ENCODE measurements at regions not wholly inside any gene's neighbourhood (a gene's known extent, or its start where the extent isn't known, plus 50 kb on each side); places are given as distances from the start of the nearest gene placed in this dataset.
A peak's percentile ranks its signal among the peaks of the same experiment; 100 is the strongest.

DNA sequence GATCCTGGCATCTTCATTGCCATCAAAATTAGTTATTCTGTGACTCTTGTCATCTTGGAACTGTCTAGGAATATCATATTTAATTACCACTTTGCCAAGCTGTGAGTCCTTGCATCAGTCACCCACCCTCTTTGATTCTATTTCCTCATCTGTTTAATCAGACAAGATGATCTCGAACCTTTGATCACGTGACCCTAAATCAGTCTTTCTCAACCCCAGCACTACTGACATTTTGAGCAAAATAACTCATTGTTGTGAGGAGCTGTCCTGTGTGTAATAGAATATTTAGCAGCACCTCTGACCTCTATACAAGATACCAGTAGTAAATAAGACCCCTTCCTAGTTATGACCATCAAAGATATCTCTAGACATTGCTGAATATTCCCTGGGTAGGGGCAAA, 343.4 kb upstream of the ARPP21 start:
- Histone ChIP-seq H4K20me1 (ENCODE audit: control insufficient read depth, insufficient read depth) (no peaks in the 10 kb centered on the region), H3K9ac (ENCODE audit: control insufficient read depth, insufficient read depth, low read length) (no peak overlapping the region), H3K9me3 (replicated peaks; ENCODE audit: control insufficient read depth, insufficient read depth, low read length) (no peaks in the 10 kb centered on the region), H3K4me3 (no peak overlapping the region), H3K36me3 (ENCODE audit: control insufficient read depth in 2 of 2, insufficient read depth in 2 of 2, low read length in 1 of 2) (no peaks in the 10 kb centered on the region), H3K27ac (ENCODE audit: control insufficient read depth, insufficient read depth) (no peak overlapping the region), H3K79me2 (ENCODE audit: control insufficient read depth, insufficient read depth, low read length) (no peaks in the 10 kb centered on the region), H3K27me3 (replicated peaks in 1 of 2; ENCODE audit: control insufficient read depth in 2 of 2, insufficient read depth in 2 of 2, low read length in 1 of 2) (no peaks in the 10 kb centered on the region), H2AFZ (ENCODE audit: control insufficient read depth, low read depth, low read length) (no peak overlapping the region), H3K4me2 (ENCODE audit: control insufficient read depth, insufficient read depth) (no peak overlapping the region), H3K4me1 (ENCODE audit: control insufficient read depth, insufficient read depth, low read length) (no peaks in the 10 kb centered on the region)
- intact Hi-C loops (cut with micrococcal nuclease; ENCODE audit: unreplicated experiment): no loop called here
- RAD21 ChIA-PET (ENCODE audit: unreplicated experiment): no interaction called here
- WGBS (ENCODE audit: insufficient coverage, insufficient replicate concordance, low lambda C conversion rate, missing lambda C conversion rate): 0% methylated on average over 2 of the region's 2 CpGs
- no TSS peak for BruUV-seq (replicated peaks)
- no peak for ATAC-seq
- SMC1A ChIA-PET (ENCODE audit: uncharacterized antibody, unreplicated experiment): no interaction called here
- POLR2A ChIA-PET: no interaction called here
- no peak for FAIRE-seq
- CTCF ChIA-PET: no interaction called here
- in situ Hi-C loops (cut with MboI): no loop called here
- peak; percentile 69; the same call in 1 of the 2 replicates for TF ChIP-seq RAD51 (IDR thresholded peaks at IDR 0.05)
- TF ChIP-seq, protein P1, sequence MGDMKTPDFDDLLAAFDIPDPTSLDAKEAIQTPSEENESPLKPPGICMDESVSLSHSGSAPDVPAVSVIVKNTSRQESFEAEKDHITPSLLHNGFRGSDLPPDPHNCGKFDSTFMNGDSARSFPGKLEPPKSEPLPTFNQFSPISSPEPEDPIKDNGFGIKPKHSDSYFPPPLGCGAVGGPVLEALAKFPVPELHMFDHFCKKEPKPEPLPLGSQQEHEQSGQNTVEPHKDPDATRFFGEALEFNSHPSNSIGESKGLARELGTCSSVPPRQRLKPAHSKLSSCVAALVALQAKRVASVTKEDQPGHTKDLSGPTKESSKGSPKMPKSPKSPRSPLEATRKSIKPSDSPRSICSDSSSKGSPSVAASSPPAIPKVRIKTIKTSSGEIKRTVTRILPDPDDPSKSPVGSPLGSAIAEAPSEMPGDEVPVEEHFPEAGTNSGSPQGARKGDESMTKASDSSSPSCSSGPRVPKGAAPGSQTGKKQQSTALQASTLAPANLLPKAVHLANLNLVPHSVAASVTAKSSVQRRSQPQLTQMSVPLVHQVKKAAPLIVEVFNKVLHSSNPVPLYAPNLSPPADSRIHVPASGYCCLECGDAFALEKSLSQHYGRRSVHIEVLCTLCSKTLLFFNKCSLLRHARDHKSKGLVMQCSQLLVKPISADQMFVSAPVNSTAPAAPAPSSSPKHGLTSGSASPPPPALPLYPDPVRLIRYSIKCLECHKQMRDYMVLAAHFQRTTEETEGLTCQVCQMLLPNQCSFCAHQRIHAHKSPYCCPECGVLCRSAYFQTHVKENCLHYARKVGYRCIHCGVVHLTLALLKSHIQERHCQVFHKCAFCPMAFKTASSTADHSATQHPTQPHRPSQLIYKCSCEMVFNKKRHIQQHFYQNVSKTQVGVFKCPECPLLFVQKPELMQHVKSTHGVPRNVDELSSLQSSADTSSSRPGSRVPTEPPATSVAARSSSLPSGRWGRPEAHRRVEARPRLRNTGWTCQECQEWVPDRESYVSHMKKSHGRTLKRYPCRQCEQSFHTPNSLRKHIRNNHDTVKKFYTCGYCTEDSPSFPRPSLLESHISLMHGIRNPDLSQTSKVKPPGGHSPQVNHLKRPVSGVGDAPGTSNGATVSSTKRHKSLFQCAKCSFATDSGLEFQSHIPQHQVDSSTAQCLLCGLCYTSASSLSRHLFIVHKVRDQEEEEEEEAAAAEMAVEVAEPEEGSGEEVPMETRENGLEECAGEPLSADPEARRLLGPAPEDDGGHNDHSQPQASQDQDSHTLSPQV (IDR thresholded peaks at IDR 0.05): no peak
- DNase-seq (ENCODE audit: low read depth, low spot score): no peak

DNA sequence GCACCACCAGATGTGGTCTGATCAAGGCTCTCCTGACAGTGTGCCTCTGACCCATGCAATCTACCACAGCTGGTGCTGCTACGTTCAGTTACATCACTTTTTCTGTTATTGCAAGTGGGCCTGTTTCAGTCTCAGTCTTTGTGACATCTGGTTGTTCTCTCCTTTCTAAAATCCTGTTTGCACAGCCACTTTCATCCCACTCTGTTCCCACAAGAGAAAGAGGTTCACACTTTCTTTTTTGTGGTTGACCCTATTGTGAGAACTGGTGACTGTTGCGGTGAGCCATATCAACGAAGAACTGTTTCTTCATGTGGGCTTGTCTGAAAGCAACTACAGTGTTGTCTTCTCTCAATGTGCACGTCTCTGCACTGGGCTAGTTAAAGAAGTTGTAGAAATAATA, 342.8 kb upstream of the ARPP21 start:
- SMC1A ChIA-PET (ENCODE audit: uncharacterized antibody, unreplicated experiment): no interaction called here
- RAD21 ChIA-PET (ENCODE audit: unreplicated experiment): no interaction called here
- H3K27ac ChIP-seq (ENCODE audit: control insufficient read depth, insufficient read depth): no peak overlapping the region
- H3K4me1 ChIP-seq (ENCODE audit: control insufficient read depth, insufficient read depth, low read length): no peaks in the 10 kb centered on the region
- no TSS peak for BruUV-seq (replicated peaks)
- POLR2A ChIA-PET: no interaction called here
- in situ Hi-C loops (cut with MboI): no loop called here
- no peak overlapping the region for H3K4me2 ChIP-seq (ENCODE audit: control insufficient read depth, insufficient read depth)
- H3K27me3 ChIP-seq (replicated peaks in 1 of 2; ENCODE audit: control insufficient read depth in 2 of 2, insufficient read depth in 2 of 2, low read length in 1 of 2): no peaks in the 10 kb centered on the region
- DNase-seq (ENCODE audit: low read depth, low spot score) (no peak), ATAC-seq (peak; percentile 89), FAIRE-seq (no peak)
- intact Hi-C loops (cut with micrococcal nuclease; ENCODE audit: unreplicated experiment): no loop called here
- no peaks in the 10 kb centered on the region for H3K79me2 ChIP-seq (ENCODE audit: control insufficient read depth, insufficient read depth, low read length)
- no peak overlapping the region for H2AFZ ChIP-seq (ENCODE audit: control insufficient read depth, low read depth, low read length)
- no peaks in the 10 kb centered on the region for H3K36me3 ChIP-seq (ENCODE audit: control insufficient read depth in 2 of 2, insufficient read depth in 2 of 2, low read length in 1 of 2)
- no peak overlapping the region for H3K9ac ChIP-seq (ENCODE audit: control insufficient read depth, insufficient read depth, low read length)
- H3K4me3 ChIP-seq: no peak overlapping the region
- H4K20me1 ChIP-seq (ENCODE audit: control insufficient read depth, insufficient read depth): no peaks in the 10 kb centered on the region
- CTCF ChIA-PET: no interaction called here
- no peaks in the 10 kb centered on the region for H3K9me3 ChIP-seq (replicated peaks; ENCODE audit: control insufficient read depth, insufficient read depth, low read length)
- WGBS (ENCODE audit: insufficient coverage, insufficient replicate concordance, low lambda C conversion rate, missing lambda C conversion rate): 15% methylated on average over 4 of the region's 4 CpGs
- no peak for TF ChIP-seq HDGF (IDR thresholded peaks at IDR 0.05)
- TF ChIP-seq ZNF207 (IDR thresholded peaks at IDR 0.05; ENCODE audit: borderline replicate concordance): no peak
- no peak for TF ChIP-seq RBBP5 (conservative IDR thresholded peaks at IDR 0.05)
- TF ChIP-seq CEBPB (IDR thresholded peaks at IDR 0.05; ENCODE audit: borderline replicate concordance in 1 of 2, low read depth in 2 of 2, low read length in 2 of 2): no peak
- no peak for TF ChIP-seq TARDBP (IDR thresholded peaks at IDR 0.05; ENCODE audit: borderline replicate concordance)
- TF ChIP-seq IRF4 (IDR thresholded peaks at IDR 0.05; ENCODE audit: low read depth, low read length): no peak
- 0 out of 2 replicates have a peak, but pooled peaks have one; percentile 37 for TF ChIP-seq NFIC (IDR thresholded peaks at IDR 0.05; ENCODE audit: low read depth, low read length)
- TF ChIP-seq TAF1 (IDR thresholded peaks at IDR 0.05; ENCODE audit: borderline replicate concordance, low read depth, low read length): no peak
- TF ChIP-seq, protein P2, sequence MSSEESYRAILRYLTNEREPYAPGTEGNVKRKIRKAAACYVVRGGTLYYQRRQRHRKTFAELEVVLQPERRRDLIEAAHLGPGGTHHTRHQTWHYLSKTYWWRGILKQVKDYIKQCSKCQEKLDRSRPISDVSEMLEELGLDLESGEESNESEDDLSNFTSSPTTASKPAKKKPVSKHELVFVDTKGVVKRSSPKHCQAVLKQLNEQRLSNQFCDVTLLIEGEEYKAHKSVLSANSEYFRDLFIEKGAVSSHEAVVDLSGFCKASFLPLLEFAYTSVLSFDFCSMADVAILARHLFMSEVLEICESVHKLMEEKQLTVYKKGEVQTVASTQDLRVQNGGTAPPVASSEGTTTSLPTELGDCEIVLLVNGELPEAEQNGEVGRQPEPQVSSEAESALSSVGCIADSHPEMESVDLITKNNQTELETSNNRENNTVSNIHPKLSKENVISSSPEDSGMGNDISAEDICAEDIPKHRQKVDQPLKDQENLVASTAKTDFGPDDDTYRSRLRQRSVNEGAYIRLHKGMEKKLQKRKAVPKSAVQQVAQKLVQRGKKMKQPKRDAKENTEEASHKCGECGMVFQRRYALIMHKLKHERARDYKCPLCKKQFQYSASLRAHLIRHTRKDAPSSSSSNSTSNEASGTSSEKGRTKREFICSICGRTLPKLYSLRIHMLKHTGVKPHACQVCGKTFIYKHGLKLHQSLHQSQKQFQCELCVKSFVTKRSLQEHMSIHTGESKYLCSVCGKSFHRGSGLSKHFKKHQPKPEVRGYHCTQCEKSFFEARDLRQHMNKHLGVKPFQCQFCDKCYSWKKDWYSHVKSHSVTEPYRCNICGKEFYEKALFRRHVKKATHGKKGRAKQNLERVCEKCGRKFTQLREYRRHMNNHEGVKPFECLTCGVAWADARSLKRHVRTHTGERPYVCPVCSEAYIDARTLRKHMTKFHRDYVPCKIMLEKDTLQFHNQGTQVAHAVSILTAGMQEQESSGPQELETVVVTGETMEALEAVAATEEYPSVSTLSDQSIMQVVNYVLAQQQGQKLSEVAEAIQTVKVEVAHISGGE (CRISPR knock-in tag; IDR thresholded peaks at IDR 0.05): no peak
- no peak for TF ChIP-seq KDM1A (IDR thresholded peaks at IDR 0.05; ENCODE audit: borderline replicate concordance)
